Activated naive CD8-positive, alpha-beta T cell treated with anti-CD3 and anti-CD28 coated beads, Interleukin-2, amount 50 U/mL, for 16 hours (primary cell): ENCODE measurements at regions not wholly inside any gene's neighbourhood (a gene's known extent, or its start where the extent isn't known, plus 50 kb on each side); places are given as distances from the start of the nearest gene placed in this dataset.

Source experiments
- DNase-seq: peaks from one replicate; pipeline ENCODE4 v3.0.0-alpha.2; 2020; ENCODE audit warnings: low read depth, low spot score

DNA sequence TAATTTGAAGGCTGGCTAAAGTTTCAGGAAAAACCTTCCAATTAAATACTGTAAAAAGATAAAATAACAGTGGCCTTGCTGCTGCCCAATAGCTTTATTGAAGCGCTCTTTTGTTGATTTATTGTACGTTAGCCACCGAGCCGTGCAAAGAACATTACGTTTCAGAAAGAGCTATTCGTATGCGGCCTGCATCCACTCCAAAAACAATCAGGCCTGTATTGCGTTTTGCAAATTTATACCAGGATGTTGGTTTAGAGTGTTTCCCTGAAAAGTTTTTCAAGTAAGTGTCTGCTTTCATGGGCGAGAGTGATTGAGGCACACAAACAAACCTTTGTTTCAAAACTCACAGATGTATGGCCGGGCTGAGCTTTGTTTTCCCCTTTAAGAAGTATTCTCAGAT lies 257.2 kb upstream of the SALL3 start:
- DNase-seq, result no peak

DNA sequence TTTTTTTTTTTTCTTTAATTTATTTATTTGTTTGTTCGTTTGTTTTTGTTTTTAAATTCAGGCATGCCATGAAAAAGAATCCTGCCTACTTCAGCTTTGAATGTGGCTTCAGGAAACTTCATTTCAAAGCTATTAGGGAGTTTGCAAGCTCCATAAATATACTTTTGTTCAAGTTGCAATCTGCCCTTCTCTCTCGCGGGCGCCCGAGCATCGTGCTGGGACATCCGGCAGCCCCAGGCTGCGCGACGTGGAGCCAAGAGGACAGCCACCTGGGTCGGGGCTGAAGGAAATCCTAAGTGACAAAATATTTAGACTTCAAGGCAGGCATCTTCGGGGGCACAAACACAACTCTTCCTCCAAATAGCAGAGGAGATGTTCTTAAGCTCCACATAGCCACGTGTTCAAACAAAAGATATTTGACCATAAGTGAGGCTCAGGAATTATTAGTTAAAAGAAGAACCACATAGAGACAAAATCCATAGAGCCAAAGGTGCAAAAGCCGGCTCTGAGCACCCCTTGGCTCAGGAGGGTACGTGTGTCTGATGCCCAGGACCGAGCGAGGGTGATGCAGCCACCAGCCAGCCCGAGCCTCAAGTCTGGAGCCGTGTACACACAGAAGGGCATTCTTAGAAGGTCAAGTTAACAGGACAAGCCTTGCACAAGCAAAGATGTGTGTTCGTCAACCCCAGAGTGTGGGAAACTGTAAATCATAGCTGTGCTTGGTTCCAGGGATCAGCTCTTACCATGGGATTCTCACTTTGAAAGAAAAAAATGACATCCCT lies 256.5 kb upstream of the SALL3 start:
- DNase-seq, result no peak

DNA sequence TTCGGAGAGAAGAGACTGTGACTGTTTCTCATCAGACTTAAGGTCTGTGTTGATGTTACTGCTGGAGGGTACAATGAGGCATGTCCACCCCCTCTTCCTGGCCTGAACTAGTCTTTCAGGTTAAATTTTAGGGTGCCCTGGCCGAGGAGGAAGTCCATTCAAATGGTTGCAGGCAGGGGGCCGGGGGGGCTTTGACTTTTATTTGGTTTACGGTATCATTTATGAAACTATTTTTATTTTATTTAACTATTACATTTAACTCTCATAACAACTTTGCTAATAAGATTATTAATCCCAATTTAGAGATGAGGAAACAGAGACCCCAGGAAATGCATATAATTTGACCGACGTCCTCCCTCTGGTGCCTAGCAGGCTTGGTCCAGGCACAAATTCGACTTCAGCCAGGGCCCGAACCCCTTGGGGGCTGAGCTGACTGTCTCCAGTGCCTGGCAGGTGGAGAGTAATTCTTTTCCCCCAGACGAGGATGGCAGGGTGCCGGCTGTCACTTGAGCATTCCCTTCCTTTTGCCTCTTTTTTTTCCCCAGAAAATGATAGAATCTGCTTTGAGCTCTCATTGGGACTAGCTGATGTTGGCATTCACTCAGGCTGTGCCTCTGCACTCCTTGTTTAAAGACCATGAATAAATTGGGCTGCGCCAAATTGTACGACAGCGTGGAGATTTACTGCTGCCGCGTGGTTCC lies 255.3 kb upstream of the SALL3 start:
- no peak for DNase-seq

DNA sequence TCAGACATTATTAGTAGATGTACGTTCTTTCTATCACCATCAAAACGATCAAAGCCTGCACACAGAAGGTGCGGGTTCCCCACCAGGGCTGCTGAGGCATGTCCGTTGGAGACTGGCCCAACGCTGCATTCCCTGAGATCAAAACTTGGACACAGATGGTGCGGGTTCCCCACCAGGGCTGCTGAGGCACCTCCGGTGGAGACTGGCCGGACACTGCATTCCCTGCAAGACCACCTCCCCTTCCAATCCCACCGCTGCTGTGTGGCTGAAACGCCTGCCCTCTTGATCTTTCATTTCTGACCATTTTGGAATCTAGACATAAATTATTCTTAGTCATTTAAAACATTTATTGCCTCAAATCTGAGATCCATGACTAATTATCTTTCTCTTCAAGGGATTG lies 254.2 kb upstream of the SALL3 start:
- no peak for DNase-seq

DNA sequence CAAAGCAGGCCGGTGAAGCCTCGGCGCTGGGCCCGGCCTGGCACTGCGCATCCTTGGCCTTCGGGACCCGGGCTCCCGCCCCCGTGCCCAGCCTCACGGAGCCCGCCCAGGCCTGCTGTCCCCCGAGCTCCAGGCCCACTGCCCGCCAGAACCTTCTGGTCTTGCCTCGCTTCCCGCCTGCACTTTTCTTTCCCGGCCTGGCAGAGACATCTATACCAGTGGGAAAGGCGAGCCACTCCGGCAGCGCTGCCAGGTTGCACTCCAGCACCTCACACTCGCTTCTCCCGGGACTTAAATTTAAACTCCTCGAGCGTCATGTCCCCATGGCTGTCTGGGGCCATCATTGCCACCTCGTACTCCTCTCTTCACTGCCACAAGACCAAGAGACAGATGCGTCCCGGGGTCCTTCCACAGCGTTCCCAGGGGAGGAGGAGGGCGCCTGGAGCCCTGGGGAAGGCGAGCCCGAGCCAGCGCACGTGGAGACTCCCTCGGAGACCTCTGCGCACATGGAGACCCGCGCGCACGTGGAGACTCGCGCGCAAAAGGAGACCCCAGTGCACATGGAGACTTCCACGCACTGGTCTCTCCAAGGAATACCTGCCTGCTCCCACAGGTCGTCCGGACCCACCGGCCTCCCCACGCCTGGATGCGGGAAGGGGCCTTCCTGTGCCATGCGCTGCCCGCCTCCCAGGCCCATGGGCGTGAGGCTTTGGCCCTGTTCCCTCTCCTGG lies 253.1 kb upstream of the SALL3 start:
- no peak for DNase-seq

DNA sequence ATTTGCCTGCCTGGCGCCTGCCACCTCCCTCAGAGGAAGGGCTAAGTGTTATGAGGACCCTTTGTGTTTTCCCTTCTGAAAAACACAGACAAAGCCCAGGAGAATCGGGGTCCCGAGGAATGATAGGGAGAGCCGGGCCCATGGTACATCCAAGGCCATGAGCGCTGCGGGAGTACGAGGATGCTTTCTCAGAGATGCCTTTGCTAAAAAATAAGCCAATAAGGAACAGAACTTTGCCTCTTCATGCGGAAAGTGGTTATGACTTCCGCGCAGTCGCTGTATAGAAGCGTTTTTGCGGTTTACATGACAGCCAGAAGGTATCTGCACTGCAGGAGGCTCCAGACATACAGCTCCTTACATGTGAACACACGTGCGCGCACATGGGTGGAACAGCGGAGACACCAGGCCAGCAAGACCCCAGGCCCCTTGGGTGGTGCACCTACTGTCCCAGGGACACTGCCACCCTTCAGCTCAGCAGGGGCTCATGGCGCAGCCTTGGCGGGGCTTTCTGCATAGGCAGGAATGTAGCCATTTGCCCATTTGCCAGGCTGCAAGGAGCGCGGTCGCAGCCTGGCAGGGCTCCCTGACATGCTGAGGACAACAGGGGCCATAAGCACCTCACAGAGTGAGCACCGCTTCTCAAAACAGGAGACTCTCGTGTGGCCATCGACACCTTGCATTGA lies 252.4 kb upstream of the SALL3 start:
- DNase-seq, result no peak

DNA sequence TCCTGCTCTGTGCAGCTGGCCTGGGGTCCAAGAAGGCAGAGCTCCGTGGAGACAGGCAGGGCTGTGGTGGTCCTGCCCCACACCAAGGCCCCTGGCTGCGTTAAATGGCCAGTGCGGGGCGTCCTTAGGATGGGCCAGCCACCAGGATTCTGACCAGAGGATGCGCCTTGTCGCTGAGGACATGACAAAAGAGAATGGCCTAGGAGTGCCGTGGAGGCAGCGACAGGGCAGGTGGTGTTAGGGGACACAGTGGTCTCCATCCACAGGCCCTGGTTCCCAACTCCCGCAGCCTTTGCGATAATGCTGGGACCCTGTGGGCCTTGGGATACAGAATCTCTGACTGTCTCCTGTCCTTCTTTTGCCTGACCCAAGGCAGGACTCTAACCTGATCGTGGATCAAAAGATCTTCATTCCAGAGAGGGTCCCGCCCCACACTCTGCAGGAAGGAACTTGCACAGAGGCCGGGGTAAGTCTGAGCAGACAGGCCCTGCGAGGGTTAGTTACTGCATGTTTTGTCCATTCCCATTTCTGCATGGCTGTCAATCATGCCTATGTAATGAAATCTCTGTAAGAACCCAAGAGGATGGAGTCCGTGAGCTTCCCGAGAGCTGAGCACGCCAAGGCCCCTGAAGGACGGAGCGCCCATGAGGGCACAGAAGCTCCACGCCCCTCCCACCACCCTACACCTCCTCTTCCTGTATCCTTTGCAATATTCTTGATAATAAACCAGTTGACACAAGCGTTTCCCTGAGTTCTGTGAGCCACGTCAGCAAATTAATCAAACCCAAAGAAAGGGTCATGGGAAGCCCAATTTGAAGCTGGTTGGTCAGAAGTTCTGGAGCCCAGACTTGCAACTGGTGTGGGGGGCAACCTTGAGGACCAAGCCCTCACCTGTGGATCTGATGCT lies 251.5 kb upstream of the SALL3 start:
- DNase-seq, result no peak

DNA sequence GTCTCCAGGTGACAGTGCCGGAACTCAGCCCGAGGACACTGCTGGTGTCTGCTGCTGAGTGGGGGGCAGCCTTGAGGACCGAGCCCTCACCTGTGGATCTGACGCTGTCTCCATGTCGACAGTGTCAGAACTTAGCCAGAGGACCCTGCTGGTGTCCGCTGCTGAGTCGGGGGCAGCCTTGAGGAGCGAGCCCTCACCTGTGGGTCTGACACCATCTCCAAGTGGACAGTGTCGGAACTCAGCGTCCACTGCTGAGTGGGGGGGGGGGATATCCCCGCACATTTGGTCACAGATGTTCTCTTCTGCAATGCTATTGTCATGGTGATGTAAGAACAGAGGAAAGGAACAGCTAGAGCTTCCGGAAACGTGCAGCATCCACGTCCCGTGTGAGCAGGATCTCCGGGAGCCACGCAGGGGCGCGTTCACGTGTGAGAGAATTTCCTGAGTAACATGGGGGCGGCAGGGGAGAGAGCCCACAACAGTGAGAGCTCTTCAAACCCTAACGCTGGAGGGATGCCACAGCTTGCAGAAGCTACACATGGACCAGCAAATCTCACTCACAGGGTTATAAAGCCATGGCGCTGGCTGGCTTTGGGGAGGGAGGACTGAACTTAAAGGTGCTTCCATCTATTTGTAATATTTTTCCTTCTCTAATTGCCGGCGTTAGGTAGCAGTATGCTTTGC lies 250.7 kb upstream of the SALL3 start:
- no peak for DNase-seq

DNA sequence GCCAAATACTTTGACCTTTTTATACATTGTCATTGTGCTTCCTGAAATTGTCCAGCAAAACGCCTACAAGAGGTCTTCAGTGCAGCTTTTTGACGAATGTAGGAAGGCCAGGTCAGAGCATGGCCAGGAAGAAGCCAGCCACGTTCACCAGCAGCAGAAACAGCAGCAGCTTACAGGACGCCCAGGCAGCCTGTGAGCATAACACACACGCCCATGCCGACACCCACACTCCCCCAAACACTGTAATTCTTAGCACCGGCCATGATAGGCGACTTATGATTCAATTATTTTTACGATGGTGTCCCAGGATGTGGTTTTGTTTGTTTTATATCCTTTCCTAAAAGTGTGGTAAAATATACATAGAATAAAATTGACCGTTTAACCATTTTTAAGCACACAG lies 249.1 kb upstream of the SALL3 start:
- no peak for DNase-seq

DNA sequence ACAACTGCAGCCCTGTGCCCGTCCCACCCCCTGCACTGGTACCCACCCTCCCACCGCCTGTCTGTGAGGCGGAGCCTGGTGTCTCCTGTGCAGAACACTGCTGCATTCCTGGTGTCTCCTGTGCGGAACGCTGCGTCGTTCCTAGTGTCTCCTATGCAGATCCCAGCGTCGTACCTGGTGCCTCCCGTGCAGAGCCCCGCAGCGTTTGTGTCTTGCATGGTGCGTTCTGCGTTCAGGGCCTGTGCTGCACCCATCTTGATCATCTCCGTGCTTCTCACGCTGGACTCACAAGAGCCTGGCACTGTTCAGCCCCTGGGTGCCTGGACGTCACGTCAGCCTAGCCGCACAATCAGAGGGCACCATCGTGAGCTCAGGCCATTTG lies 248.6 kb upstream of the SALL3 start:
- no peak for DNase-seq

DNA sequence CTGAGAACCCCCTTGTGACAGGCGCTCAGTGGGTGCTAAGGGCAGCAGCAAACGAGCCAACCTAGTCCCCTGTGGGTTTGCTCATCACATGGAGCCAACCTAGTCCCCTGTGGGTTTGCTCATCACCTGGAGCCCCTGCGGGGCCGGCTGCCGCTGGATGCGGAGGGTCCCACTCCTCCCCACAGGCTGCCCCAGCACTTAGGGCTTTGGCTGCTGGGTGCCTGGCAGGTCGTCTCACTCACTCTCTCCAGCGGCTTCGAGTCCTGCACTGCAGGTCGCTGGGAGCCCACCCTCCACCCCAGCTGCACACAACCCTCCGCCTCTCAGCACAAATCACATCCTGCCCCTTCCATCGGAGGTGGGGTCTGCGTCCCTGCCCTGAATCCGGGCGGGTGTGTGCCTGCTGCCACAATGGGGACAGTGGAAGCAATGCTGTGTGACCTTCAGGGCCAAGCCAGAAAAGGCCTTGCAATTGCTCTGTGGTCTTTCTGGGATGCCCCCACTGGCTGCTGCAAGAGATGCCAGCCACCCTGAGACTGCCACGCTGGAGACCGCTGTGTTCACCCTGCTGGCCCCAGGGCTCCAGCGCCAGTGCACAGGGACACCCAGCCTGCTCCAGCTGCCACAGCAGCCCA lies 248.1 kb upstream of the SALL3 start:
- no peak for DNase-seq

DNA sequence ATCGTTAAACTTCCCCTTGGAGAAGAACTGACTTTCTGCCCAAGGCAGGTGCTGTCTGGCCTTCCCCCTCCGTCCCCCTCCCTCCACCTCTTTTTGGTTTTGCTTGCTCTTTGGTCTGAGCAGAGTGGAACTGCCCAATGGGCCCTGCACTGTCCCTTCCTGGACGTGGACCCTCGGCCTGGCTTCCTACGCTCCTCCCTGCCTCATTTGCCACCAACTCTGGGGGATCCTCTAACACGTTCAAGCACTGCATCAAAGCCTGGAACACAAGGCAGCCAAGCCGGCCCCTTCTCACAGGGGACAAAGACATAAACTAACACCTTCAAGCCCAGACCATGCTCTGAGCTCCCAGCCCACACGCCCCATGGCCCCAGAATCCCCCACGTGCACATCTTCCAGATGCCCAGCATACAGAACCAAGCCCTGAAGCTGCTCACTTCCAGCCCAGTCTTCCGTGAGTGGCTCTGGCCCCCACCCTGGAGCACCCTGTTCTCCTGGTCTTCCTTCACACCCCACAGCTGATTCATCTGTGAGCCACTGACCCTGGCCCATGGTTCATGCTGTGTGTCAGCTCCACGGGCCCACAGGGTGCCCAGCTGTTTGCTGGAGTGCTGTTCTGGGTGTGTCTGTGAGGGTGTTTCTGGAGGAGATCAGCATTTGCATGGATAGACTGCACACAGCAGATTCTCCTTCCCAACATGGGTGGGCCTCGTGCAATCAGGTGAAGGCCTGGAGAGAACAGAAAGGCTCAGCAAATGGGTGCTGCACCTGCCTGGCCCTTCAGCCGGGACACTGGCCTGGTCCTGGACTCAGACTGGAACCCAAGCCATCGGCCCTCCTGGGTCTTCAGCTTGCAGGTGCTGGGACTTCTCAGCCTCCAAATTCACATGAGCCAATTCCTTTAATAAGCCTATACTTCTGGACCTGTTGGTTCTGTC lies 247.1 kb upstream of the SALL3 start:
- DNase-seq, result no peak

DNA sequence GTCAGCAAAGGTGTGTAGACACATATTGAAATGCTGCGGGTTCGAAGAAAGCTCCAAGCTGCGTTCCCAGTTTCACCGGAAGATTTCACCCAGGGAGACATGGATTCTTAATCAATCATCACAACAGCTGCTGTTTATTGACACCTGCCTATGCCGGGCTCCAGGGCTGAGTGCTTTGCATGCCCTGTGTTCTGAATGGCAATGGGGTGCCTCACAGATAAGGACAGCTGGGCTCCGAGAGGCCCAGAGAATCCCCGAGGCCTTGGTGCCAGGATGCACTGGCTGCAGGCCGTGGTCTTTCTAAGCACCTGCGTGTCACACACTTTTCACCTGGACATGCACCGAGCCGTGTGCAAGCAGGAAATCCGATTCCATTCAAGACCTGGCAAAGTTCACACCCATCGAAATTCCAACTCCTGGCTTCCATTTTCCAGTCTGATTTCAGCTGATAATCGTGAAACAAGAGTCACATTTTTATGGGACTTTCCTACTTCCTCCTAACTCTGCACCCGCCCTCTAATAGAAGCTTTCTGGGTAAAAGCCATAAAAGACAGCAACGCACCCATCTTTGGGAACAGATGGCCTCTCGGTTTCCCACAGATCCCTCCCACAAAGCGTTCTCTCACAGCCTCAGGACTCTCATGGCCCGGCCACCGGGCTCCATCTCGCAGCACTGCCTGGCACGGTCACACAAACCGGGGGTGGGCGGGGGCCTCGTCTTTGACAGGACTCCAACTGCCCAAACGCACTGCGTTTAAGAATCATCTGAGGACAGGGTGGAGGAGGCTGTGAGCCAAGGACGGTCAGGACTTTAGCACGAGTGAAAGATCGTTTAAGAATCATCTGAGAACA lies 245.6 kb upstream of the SALL3 start:
- no peak for DNase-seq

DNA sequence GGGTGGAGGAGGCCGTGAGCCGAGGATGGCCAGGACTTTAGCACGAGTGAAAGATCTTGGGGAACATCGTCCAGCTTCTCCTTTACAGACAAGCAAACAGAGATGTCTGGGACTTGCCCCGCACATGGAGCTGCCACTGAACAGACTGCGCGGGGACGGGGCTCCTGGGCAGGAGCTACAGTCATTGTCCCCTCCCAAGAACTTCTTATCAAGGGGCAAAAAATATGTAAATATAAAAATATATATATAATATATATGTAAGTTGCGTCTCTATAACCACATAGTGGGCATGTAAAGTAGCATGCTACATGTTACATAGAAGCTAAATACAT lies 245.0 kb upstream of the SALL3 start:
- no peak for DNase-seq

DNA sequence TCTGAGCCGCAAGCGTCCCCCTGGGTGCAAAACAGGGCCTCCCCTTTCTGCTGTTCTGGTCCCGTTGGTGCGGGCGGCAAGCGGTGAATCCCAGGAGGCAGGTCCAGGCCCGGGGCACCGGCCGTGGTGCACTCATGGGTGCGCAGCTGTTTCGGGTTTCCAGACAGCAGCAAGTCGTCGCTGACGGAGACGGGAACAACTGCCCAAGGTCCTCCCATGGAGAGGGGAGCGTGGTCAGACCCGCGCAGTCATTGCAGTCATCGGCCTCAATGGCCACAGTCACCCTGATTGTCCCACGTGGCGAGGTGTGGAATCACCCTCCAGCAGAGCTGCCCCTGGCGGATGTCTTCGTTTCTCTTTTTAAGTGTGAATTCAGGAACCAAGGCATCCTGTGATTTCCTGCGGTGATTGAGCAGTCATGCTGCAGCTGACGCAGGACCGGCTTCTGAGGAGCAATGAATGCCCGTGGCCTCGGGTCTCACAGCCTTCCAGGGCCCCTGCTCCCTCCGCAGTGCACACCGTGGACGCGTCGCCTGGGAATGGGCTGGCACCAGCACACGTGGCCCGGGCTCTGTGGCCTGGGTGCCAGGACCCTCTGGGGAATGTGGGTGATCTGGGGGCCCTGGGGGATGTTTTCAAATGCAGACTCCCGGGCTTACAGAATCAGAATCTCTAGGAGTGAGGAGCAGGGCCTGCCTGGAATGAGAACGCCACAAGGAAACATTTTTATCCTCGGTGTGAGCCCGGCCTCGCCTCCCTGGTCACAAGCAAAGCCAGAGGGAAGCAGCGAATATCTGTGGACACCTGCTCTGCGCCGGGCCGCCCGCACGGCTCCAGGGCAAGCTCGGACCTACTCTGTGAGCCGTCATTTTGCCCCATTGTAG lies 244.2 kb upstream of the SALL3 start:
- no peak for DNase-seq

DNA sequence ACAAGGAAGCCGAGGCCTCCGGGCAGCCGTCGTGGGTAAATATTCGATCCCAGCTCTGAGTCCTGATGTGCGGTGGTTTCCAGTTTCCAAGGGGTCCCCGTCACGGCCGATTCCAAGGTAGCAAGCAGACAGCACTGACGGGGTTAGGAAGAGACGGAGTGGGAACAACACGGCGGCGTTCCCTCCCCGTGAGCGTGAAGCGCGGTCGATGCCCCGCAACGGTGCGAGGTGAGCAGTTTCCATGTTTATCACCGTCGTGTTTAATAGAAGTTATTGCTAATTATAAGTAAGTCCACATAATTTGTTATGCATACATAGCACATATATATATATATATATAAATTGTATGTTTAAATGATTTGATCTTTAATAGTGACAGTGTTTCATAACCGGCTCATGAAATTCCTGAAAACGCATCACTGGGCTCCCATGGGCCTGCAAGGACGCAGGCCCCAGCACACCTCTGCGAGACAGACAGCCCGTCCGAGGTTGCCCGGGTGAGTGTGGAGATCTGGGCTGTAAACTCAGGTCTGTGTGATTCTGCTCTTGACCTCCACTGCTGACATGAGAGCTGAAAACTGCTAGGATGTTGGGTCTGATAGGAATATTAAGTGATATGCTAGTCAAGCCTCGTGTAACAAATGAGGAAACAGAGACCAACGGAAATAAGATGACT lies 243.5 kb upstream of the SALL3 start:
- no peak for DNase-seq
